Astrocyte (in vitro differentiated cells and primary cell): ENCODE measurements at regions not wholly inside any gene's neighbourhood (a gene's known extent, or its start where the extent isn't known, plus 50 kb on each side); places are given as distances from the start of the nearest gene placed in this dataset.

ENCODE experiments used
- EZH2 ChIP-seq: IDR thresholded peaks from 2 replicates; pipeline ENCODE4 v1.6.1; 2012; ENCODE audit warnings: mild to moderate bottlenecking, low read length, inconsistent platforms; ENCODE audit not compliant: insufficient read depth
- TF ChIP-seq, protein P1 (sequence below): IDR thresholded peaks from 2 replicates; pipeline ENCODE4 v1.5.1; 2011; ENCODE audit warnings: low read depth, mild to moderate bottlenecking, inconsistent platforms, low read length, moderate library complexity; ENCODE audit not compliant: insufficient read depth

DNA sequence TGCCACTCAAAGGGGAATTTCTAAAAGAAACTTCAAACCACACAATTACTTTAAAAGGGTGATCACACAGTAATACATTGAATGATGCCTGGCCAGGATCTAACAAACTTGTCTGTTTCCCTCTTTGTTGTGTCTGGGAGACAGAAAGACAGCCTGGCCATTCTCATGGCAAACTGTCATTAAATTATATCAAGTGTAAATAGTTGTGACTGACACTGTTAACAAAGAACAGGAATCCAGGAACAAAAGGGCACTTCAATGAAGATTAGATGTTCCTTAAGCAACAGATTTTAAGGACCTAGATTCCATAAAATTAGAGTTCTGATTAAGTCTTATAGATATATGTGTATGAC, 383.6 kb downstream of the KCNJ2 start:
- TF ChIP-seq, protein P1, sequence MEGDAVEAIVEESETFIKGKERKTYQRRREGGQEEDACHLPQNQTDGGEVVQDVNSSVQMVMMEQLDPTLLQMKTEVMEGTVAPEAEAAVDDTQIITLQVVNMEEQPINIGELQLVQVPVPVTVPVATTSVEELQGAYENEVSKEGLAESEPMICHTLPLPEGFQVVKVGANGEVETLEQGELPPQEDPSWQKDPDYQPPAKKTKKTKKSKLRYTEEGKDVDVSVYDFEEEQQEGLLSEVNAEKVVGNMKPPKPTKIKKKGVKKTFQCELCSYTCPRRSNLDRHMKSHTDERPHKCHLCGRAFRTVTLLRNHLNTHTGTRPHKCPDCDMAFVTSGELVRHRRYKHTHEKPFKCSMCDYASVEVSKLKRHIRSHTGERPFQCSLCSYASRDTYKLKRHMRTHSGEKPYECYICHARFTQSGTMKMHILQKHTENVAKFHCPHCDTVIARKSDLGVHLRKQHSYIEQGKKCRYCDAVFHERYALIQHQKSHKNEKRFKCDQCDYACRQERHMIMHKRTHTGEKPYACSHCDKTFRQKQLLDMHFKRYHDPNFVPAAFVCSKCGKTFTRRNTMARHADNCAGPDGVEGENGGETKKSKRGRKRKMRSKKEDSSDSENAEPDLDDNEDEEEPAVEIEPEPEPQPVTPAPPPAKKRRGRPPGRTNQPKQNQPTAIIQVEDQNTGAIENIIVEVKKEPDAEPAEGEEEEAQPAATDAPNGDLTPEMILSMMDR, result no peak
- TF ChIP-seq EZH2, result no peak
